ENCODE measurements at regions not wholly inside any gene's neighbourhood (a gene's known extent, or its start where the extent isn't known, plus 50 kb on each side); places are given as distances from the start of the nearest gene placed in this dataset.
"Not testable (repeated sequence)": the region's sequence is repeated elsewhere in the genome, so short reads cannot be mapped to it uniquely, and the experiment has no call there.

- TF ChIP-seq CTCF (conservative IDR thresholded peaks at IDR 0.05 in 1 of 2, IDR thresholded peaks at IDR 0.05 in 1 of 2; ENCODE audit: extremely low read depth in 1 of 2, insufficient read depth in 1 of 2, low read depth in 1 of 2, low read length in 2 of 2); EZH2 (IDR thresholded peaks at IDR 0.05; ENCODE audit: borderline replicate concordance, low read length): not testable (repeated sequence)
These were observed 215.9 kb upstream of the LRRC61 start for GRCh38 chr7:150107283-150107682.

Data from mammary epithelial cell (primary cell).